Neural cell (in vitro differentiated cells): ENCODE measurements at regions not wholly inside any gene's neighbourhood (a gene's known extent, or its start where the extent isn't known, plus 50 kb on each side); places are given as distances from the start of the nearest gene placed in this dataset.

Experiments used
- H2AFZ ChIP-seq: fragments of 200-600, 300-800 bp; sonication (generic), shearing (Covaris generic); 2 replicates; pipeline ENCODE4 v1.6.0; 2014; ENCODE audit warnings: low read depth, mild to moderate bottlenecking, antibody characterized with exemption, low read length, moderate library complexity
- H3F3A ChIP-seq: fragments of 200-600 bp; shearing (Covaris generic); 2 replicates; pipeline ENCODE4 v1.6.1; 2016; ENCODE audit warnings: mild to moderate bottlenecking, moderate library complexity, mixed read lengths, antibody characterized with exemption, low read length; ENCODE audit not compliant: insufficient read depth, poor library complexity, severe bottlenecking
- H3K27ac ChIP-seq: fragments of 200-600, 300-800 bp; sonication (generic), shearing (Covaris generic); 2 replicates; pipeline ENCODE4 v1.5.1; 2014; ENCODE audit warnings: mild to moderate bottlenecking, low read length, moderate library complexity
- H3K27me3 ChIP-seq: fragments of 300-800, 200-600 bp; sonication (generic), shearing (Covaris generic); 2 replicates; pipeline ENCODE4 v1.6.0; 2014; ENCODE audit warnings: mild to moderate bottlenecking, low read depth, low read length, moderate library complexity; ENCODE audit not compliant: insufficient read depth
- H3K36me3 ChIP-seq: fragments of 300-800, 200-600 bp; sonication (generic), shearing (Covaris generic); 2 replicates; pipeline ENCODE4 v1.5.1; 2014; ENCODE audit warnings: mild to moderate bottlenecking, antibody characterized with exemption, low read length, moderate library complexity; ENCODE audit not compliant: insufficient read depth
- H3K4me2 ChIP-seq: fragments of 300-800, 200-600 bp; sonication (generic), shearing (Covaris generic); 2 replicates; pipeline ENCODE4 v1.6.0; 2014; ENCODE audit warnings: mild to moderate bottlenecking, low read length
- H3K4me3 ChIP-seq: fragments of 300-800, 200-600 bp; sonication (generic), shearing (Covaris generic); 2 replicates; pipeline ENCODE4 v1.5.1; 2014; ENCODE audit warnings: mild to moderate bottlenecking, low read length, moderate library complexity
- H3K79me2 ChIP-seq: fragments of 200-600 bp; shearing (Covaris generic); replicated peaks from 2 replicates; pipeline ENCODE4 v1.6.0; 2014; ENCODE audit warnings: mild to moderate bottlenecking, low read length, moderate library complexity; ENCODE audit not compliant: insufficient read depth
- H3K9ac ChIP-seq: fragments of 300-800, 200-600 bp; sonication (generic), shearing (Covaris generic); 2 replicates; pipeline ENCODE4 v1.6.1; 2016; ENCODE audit warnings: mild to moderate bottlenecking, low read length, mixed read lengths
- H3K9me2 ChIP-seq: fragments of 200-600 bp; shearing (Covaris generic); 2 replicates; pipeline ENCODE4 v1.6.1; 2016; ENCODE audit warnings: mild to moderate bottlenecking, low read length, mixed read lengths; ENCODE audit not compliant: insufficient read depth
- H3K9me3 ChIP-seq: fragments of 200-600, 300-800 bp; sonication (generic), shearing (Covaris generic); 2 replicates; pipeline ENCODE4 v1.6.1; 2016; ENCODE audit warnings: mild to moderate bottlenecking, mixed run types, low read length, moderate library complexity, mixed read lengths
- H4K20me1 ChIP-seq: fragments of 200-600 bp; shearing (Covaris generic); 2 replicates; pipeline ENCODE4 v1.6.1; 2016; ENCODE audit warnings: mild to moderate bottlenecking, mixed run types; ENCODE audit not compliant: insufficient read depth
- CTCF ChIP-seq: fragments of 450-650 bp; IDR thresholded peaks from 2 replicates; pipeline ENCODE4 v1.5.1; 2014; ENCODE audit warnings: antibody characterized with exemption, mild to moderate bottlenecking, moderate library complexity; ENCODE audit not compliant: poor library complexity, severe bottlenecking
- EZH2 ChIP-seq: fragments of 200-600, 300-800 bp; shearing (Covaris generic), sonication (generic); IDR thresholded peaks from 2 replicates; pipeline ENCODE4 v1.6.1; 2014; ENCODE audit warnings: antibody characterized with exemption, low read length, borderline replicate concordance, mild to moderate bottlenecking; ENCODE audit not compliant: insufficient read depth, poor library complexity, severe bottlenecking
- MXI1 ChIP-seq: fragments of 450-650 bp; conservative IDR thresholded peaks from 2 replicates; pipeline ENCODE4 v1.6.1; 2014; ENCODE audit warnings: antibody characterized with exemption, mild to moderate bottlenecking; ENCODE audit not compliant: poor library complexity, severe bottlenecking
- POLR2AphosphoS5 ChIP-seq: IDR thresholded peaks from 2 replicates; pipeline ENCODE4 v1.6.1; 2012
- RAD21 ChIP-seq: fragments of 450-650 bp; conservative IDR thresholded peaks from 2 replicates; pipeline ENCODE4 v1.6.1; 2014; ENCODE audit warnings: antibody characterized with exemption, mild to moderate bottlenecking, moderate library complexity
- REST ChIP-seq: IDR thresholded peaks from 2 replicates; pipeline ENCODE4 v1.6.1; 2012; ENCODE audit warnings: borderline replicate concordance
- SMC3 ChIP-seq: fragments of 450-650 bp; conservative IDR thresholded peaks from 2 replicates; pipeline ENCODE4 v1.6.1; 2014; ENCODE audit warnings: antibody characterized with exemption, mild to moderate bottlenecking, moderate library complexity; ENCODE audit not compliant: poor library complexity
- TAF1 ChIP-seq: IDR thresholded peaks from 2 replicates; pipeline ENCODE4 v1.6.1; 2012; ENCODE audit warnings: low read depth

GRCh38 chr5:124665035-124665434, 81.4 kb downstream of the ZNF608 start:
- Histone ChIP-seq H2AFZ (no peak overlapping the region), H3K4me2 (no peak overlapping the region), H3K9ac (no peak overlapping the region), H3F3A (no peaks in the 10 kb centered on the region), H3K9me3 (no peaks in the 10 kb centered on the region), H3K9me2 (no peaks in the 10 kb centered on the region), H3K36me3 (no peaks in the 10 kb centered on the region), H3K27ac (no peak overlapping the region), H3K4me3 (no peak overlapping the region), H3K27me3 (no peaks in the 10 kb centered on the region), H3K79me2 (peaks cover 55% of the 10 kb centered on the region), H4K20me1 (no peaks in the 10 kb centered on the region)
- no peak for TF ChIP-seq POLR2AphosphoS5
- no peak for TF ChIP-seq TAF1
- TF ChIP-seq EZH2 = no peak
- TF ChIP-seq CTCF = no peak
- TF ChIP-seq RAD21 = no peak
- TF ChIP-seq MXI1 = no peak
- no peak for TF ChIP-seq REST

- H3K9me3 ChIP-seq = no peaks in the 10 kb centered on the region
- H3F3A ChIP-seq = no peaks in the 10 kb centered on the region
- no peak overlapping the region for H3K4me2 ChIP-seq
- H3K4me3 ChIP-seq = no peak overlapping the region
- no peaks in the 10 kb centered on the region for H3K9me2 ChIP-seq
- no peak for TF ChIP-seq SMC3
- H3K9ac ChIP-seq = no peak overlapping the region
- H4K20me1 ChIP-seq = no peaks in the 10 kb centered on the region
- no peaks in the 10 kb centered on the region for H3K36me3 ChIP-seq
- no peak overlapping the region for H3K27ac ChIP-seq
- peaks cover 54% of the 10 kb centered on the region for H3K79me2 ChIP-seq
- no peaks in the 10 kb centered on the region for H3K27me3 ChIP-seq
- no peak overlapping the region for H2AFZ ChIP-seq
These were observed 82.2 kb downstream of the ZNF608 start for GRCh38 chr5:124664287-124664686.

- peaks cover 49% of the 10 kb centered on the region for H3K79me2 ChIP-seq
- no peak overlapping the region for H3K4me2 ChIP-seq
These were observed 83.3 kb downstream of the ZNF608 start for GRCh38 chr5:124663101-124663506.

More at GRCh38 chr5:124663101-124663506, 83.3 kb downstream of the ZNF608 start:
- H3K9me3 ChIP-seq = no peaks in the 10 kb centered on the region
- no peak for TF ChIP-seq EZH2
- no peaks in the 10 kb centered on the region for H3K9me2 ChIP-seq
- H3K27me3 ChIP-seq = no peaks in the 10 kb centered on the region
- no peak overlapping the region for H3K9ac ChIP-seq
- H3K4me3 ChIP-seq = no peak overlapping the region
- H4K20me1 ChIP-seq = no peaks in the 10 kb centered on the region
- no peak overlapping the region for H2AFZ ChIP-seq
- peak overlapping the region; percentile 68 for H3K27ac ChIP-seq
- H3K36me3 ChIP-seq = no peaks in the 10 kb centered on the region
- H3F3A ChIP-seq = no peaks in the 10 kb centered on the region
